HG03159 (cell line): ENCODE measurements at regions not wholly inside any gene's neighbourhood (a gene's known extent, or its start where the extent isn't known, plus 50 kb on each side); places are given as distances from the start of the nearest gene placed in this dataset.
"Not testable (repeated sequence)": the region's sequence is repeated elsewhere in the genome, so short reads cannot be mapped to it uniquely, and the experiment has no call there.

ENCODE experiments used
- ATAC-seq: cut with Tn5 transposase; IDR thresholded peaks from one replicate; pipeline ENCODE4 v1.9.1; 2021; ENCODE audit warnings: mild to moderate bottlenecking, moderate library complexity; ENCODE audit not compliant: unreplicated experiment

- no peak for ATAC-seq
Measured at GRCh38 chr5:152118676-152119470, 194.2 kb upstream of the GLRA1 start.

- no peak for ATAC-seq
Measured at GRCh38 chr5:152116934-152117333, 192.3 kb upstream of the GLRA1 start.

- ATAC-seq, result no peak
Measured at GRCh38 chr5:152113401-152113800, 188.8 kb upstream of the GLRA1 start.

GRCh38 chr5:152107220-152107619, 182.6 kb upstream of the GLRA1 start:
- no peak for ATAC-seq

- ATAC-seq, result no peak
Measured at GRCh38 chr5:152106571-152106970, 181.9 kb upstream of the GLRA1 start.

GRCh38 chr5:152105085-152105484, 180.4 kb upstream of the GLRA1 start:
- ATAC-seq, result no peak

- ATAC-seq, result no peak
Measured at GRCh38 chr5:152104211-152104610, 179.6 kb upstream of the GLRA1 start.

GRCh38 chr5:152102908-152103307, 178.3 kb upstream of the GLRA1 start:
- ATAC-seq, result not testable (repeated sequence)

- ATAC-seq, result no peak
Measured at GRCh38 chr5:152102057-152102456, 177.4 kb upstream of the GLRA1 start.

- ATAC-seq, result no peak
Measured at GRCh38 chr5:152100462-152100861, 175.8 kb upstream of the GLRA1 start.

- peak; percentile 54 for ATAC-seq
Measured at GRCh38 chr5:152097128-152097527, 172.5 kb upstream of the GLRA1 start.

GRCh38 chr5:152094716-152095115, 170.1 kb upstream of the GLRA1 start:
- no peak for ATAC-seq

- no peak for ATAC-seq
Measured at GRCh38 chr5:152094060-152094459, 169.4 kb upstream of the GLRA1 start.

GRCh38 chr5:152092580-152092979, 167.9 kb upstream of the GLRA1 start:
- ATAC-seq, result no peak

GRCh38 chr5:152089644-152090043, 165.0 kb upstream of the GLRA1 start:
- no peak for ATAC-seq

GRCh38 chr5:152086668-152087067, 162.0 kb upstream of the GLRA1 start:
- ATAC-seq, result no peak

- no peak for ATAC-seq
Measured at GRCh38 chr5:152084476-152084875, 159.8 kb upstream of the GLRA1 start.

GRCh38 chr5:152083231-152083630, 158.6 kb upstream of the GLRA1 start:
- no peak for ATAC-seq

GRCh38 chr5:152072091-152072490, 147.4 kb upstream of the GLRA1 start:
- no peak for ATAC-seq

- no peak for ATAC-seq
Measured at GRCh38 chr5:152070591-152070990, 145.9 kb upstream of the GLRA1 start.

GRCh38 chr5:152066784-152067183, 142.1 kb upstream of the GLRA1 start:
- ATAC-seq, result no peak

GRCh38 chr5:152063004-152063403, 138.4 kb upstream of the GLRA1 start:
- no peak for ATAC-seq

- no peak for ATAC-seq
Measured at GRCh38 chr5:152061095-152061494, 136.4 kb upstream of the GLRA1 start.
